ENCODE measurements at regions not wholly inside any gene's neighbourhood (a gene's known extent, or its start where the extent isn't known, plus 50 kb on each side); places are given as distances from the start of the nearest gene placed in this dataset.
"Not testable (repeated sequence)": the region's sequence is repeated elsewhere in the genome, so short reads cannot be mapped to it uniquely, and the experiment has no call there.

- DNase-seq = no peak
These were observed 482.6 kb upstream of the PIK3R1 start for GRCh38 chr5:67732921-67733320.

GRCh38 chr5:67732471-67732870 is 483.1 kb upstream of the PIK3R1 start:
- no peak for DNase-seq

- DNase-seq = no peak
These were observed 483.7 kb upstream of the PIK3R1 start for GRCh38 chr5:67731886-67732285.

GRCh38 chr5:67730917-67731474 is 484.6 kb upstream of the PIK3R1 start:
- DNase-seq = no peak

GRCh38 chr5:67728326-67728890 is 487.1 kb upstream of the PIK3R1 start:
- no peak for DNase-seq

- DNase-seq = no peak
These were observed 490.0 kb upstream of the PIK3R1 start for GRCh38 chr5:67725604-67726003.

GRCh38 chr5:67724412-67725135 is 491.0 kb upstream of the PIK3R1 start:
- no peak for DNase-seq

- DNase-seq = no peak
These were observed 491.7 kb upstream of the PIK3R1 start for GRCh38 chr5:67723873-67724272.

- DNase-seq = not testable (repeated sequence)
These were observed 493.0 kb upstream of the PIK3R1 start for GRCh38 chr5:67722582-67722981.

GRCh38 chr5:67720162-67720772 is 495.3 kb upstream of the PIK3R1 start:
- no peak for DNase-seq

- no peak for DNase-seq
These were observed 505.4 kb upstream of the CD180 start for GRCh38 chr5:67702008-67702407.

GRCh38 chr5:67699560-67699959 is 503.0 kb upstream of the CD180 start:
- no peak for DNase-seq

GRCh38 chr5:67696446-67696845 is 499.8 kb upstream of the CD180 start:
- no peak for DNase-seq

- no peak for DNase-seq
These were observed 498.8 kb upstream of the CD180 start for GRCh38 chr5:67695369-67695768.

- DNase-seq = no peak
These were observed 498.2 kb upstream of the CD180 start for GRCh38 chr5:67694810-67695191.

GRCh38 chr5:67693956-67694809 is 497.6 kb upstream of the CD180 start:
- DNase-seq = no peak

GRCh38 chr5:67686746-67687145 is 490.1 kb upstream of the CD180 start:
- DNase-seq = no peak

- DNase-seq = no peak
These were observed 485.1 kb upstream of the CD180 start for GRCh38 chr5:67681703-67682102.

GRCh38 chr5:67680099-67680498 is 483.5 kb upstream of the CD180 start:
- no peak for DNase-seq

GRCh38 chr5:67679184-67679841 is 482.7 kb upstream of the CD180 start:
- no peak for DNase-seq

GRCh38 chr5:67678594-67678993 is 482.0 kb upstream of the CD180 start:
- DNase-seq = no peak

GRCh38 chr5:67677422-67677970 is 480.9 kb upstream of the CD180 start:
- DNase-seq = no peak

Measured in CD4-positive, alpha-beta T cell treated with Interleukin-10 for 1 hour (primary cell).